B cell (primary cell): ENCODE measurements at regions not wholly inside any gene's neighbourhood (a gene's known extent, or its start where the extent isn't known, plus 50 kb on each side); places are given as distances from the start of the nearest gene placed in this dataset.

Experiments used
- EZH2 ChIP-seq: IDR thresholded peaks from 2 replicates; pipeline ENCODE4 v1.6.1; 2012; ENCODE audit warnings: borderline replicate concordance, low read depth, mild to moderate bottlenecking, moderate library complexity, low read length; ENCODE audit not compliant: insufficient read depth, poor library complexity, severe bottlenecking
- TF ChIP-seq, protein P1 (sequence below): fragments of 200-600 bp; IDR thresholded peaks from one replicate; pipeline ENCODE4 v1.8.0; 2022; ENCODE audit warnings: antibody characterized with exemption, mild to moderate bottlenecking

- TF ChIP-seq, protein P1, sequence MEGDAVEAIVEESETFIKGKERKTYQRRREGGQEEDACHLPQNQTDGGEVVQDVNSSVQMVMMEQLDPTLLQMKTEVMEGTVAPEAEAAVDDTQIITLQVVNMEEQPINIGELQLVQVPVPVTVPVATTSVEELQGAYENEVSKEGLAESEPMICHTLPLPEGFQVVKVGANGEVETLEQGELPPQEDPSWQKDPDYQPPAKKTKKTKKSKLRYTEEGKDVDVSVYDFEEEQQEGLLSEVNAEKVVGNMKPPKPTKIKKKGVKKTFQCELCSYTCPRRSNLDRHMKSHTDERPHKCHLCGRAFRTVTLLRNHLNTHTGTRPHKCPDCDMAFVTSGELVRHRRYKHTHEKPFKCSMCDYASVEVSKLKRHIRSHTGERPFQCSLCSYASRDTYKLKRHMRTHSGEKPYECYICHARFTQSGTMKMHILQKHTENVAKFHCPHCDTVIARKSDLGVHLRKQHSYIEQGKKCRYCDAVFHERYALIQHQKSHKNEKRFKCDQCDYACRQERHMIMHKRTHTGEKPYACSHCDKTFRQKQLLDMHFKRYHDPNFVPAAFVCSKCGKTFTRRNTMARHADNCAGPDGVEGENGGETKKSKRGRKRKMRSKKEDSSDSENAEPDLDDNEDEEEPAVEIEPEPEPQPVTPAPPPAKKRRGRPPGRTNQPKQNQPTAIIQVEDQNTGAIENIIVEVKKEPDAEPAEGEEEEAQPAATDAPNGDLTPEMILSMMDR: no peak
- no peak for TF ChIP-seq EZH2
Observed at GRCh38 chr3:135792858-135793475, 172.6 kb upstream of the PPP2R3A start.
